ENCODE measurements at regions not wholly inside any gene's neighbourhood (a gene's known extent, or its start where the extent isn't known, plus 50 kb on each side); places are given as distances from the start of the nearest gene placed in this dataset.

GRCh38 chr1:4048076-4048475 is 148.0 kb upstream of the C1orf174 start:
- DNase-seq, result no peak
- ChIA-PET CTCF (no interaction called here), POLR2A (no interaction called here)
- Histone ChIP-seq H3K4me3 (ENCODE audit: low read length) (no peak overlapping the region), H3K27ac (ENCODE audit: low read depth, low read length) (no peak overlapping the region), H3K4me1 (ENCODE audit: insufficient read depth, low read length) (no peaks in the 10 kb centered on the region), H3K36me3 (ENCODE audit: insufficient read depth, low read length) (no peaks in the 10 kb centered on the region), H3K9me3 (ENCODE audit: low read length) (no peaks in the 10 kb centered on the region), H3K27me3 (ENCODE audit: insufficient read depth, low read length, poor library complexity, severe bottlenecking) (no peaks in the 10 kb centered on the region)
- H3K36me3 Mint-ChIP-seq, result no peaks in the 10 kb centered on the region
- H3K27me3 Mint-ChIP-seq, result peaks cover 3 to 27% of the 10 kb centered on the region in 2 donors
- no peak overlapping the region for H3K4me3 Mint-ChIP-seq
- H3K27ac Mint-ChIP-seq, result no peak overlapping the region
- peaks cover 0 to 1% (median 0%) of the 10 kb centered on the region in 5 donors for H3K9me3 Mint-ChIP-seq
- H3K4me1 Mint-ChIP-seq, result peaks cover 0 to 2% (median 0%) of the 10 kb centered on the region in 3 donors

DNA sequence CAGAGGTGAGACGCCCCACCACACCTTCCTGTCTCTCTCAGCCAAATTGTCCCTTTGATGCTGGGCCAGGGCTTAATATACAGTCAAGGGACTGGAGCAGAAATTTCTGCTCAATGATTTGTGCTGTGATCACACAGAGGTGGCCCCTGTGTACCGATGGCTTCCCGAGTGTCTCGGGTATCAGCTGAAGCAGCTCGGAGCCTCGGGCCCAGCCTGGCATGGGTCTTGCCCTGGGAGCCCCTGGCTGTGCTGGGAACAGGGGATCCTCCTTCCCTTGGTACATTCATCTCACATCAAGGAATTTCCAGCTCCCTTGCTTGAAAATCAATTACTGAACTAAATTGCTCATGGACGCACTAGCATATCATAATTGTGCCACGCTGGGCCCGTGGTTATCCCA is 148.8 kb upstream of the C1orf174 start:
- Mint-ChIP-seq H3K4me1 (peaks cover 0 to 2% (median 0%) of the 10 kb centered on the region in 3 donors), H3K4me3 (no peak overlapping the region), H3K36me3 (no peaks in the 10 kb centered on the region), H3K27ac (no peak overlapping the region), H3K27me3 (peaks cover 3 to 27% of the 10 kb centered on the region in 2 donors), H3K9me3 (peaks cover 0 to 2% (median 0%) of the 10 kb centered on the region in 5 donors)
- DNase-seq, result no peak
- CTCF ChIA-PET, result no interaction called here
- Histone ChIP-seq H3K4me1 (ENCODE audit: insufficient read depth, low read length) (no peaks in the 10 kb centered on the region), H3K27me3 (ENCODE audit: insufficient read depth, low read length, poor library complexity, severe bottlenecking) (no peaks in the 10 kb centered on the region), H3K36me3 (ENCODE audit: insufficient read depth, low read length) (no peaks in the 10 kb centered on the region), H3K9me3 (ENCODE audit: low read length) (no peaks in the 10 kb centered on the region), H3K4me3 (ENCODE audit: low read length) (no peak overlapping the region), H3K27ac (ENCODE audit: low read depth, low read length) (no peak overlapping the region)
- POLR2A ChIA-PET, result no interaction called here

DNA sequence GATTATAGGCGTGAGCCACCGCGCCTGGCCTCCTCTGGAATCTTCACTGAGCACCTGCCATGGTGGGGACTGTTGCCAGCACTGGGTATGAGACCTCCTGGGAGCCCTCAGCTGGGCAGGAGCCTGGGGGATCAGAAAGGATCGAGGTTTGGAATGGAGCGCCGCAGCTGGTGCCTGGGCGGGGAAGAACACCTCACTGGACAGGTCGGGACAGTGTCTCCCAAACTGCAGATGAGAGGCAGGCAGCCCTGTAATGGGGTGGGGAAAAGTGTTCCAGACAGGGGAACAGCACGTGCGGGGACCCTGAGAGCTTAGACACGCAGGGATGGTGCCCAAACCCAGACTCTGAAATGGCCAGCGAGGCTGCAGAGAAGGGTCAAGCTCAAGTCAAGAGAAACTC is 150.9 kb upstream of the C1orf174 start:
- Mint-ChIP-seq H3K4me1 (peaks cover 0 to 2% (median 0%) of the 10 kb centered on the region in 3 donors), H3K4me3 (no peak overlapping the region), H3K27me3 (peaks cover 3 to 26% of the 10 kb centered on the region in 2 donors), H3K27ac (no peak overlapping the region), H3K9me3 (peaks cover 0 to 2% (median 0%) of the 10 kb centered on the region in 5 donors), H3K36me3 (no peaks in the 10 kb centered on the region)
- Histone ChIP-seq H3K27ac (ENCODE audit: low read depth, low read length) (no peak overlapping the region), H3K27me3 (ENCODE audit: insufficient read depth, low read length, poor library complexity, severe bottlenecking) (no peaks in the 10 kb centered on the region), H3K9me3 (ENCODE audit: low read length) (no peaks in the 10 kb centered on the region), H3K36me3 (ENCODE audit: insufficient read depth, low read length) (no peaks in the 10 kb centered on the region), H3K4me1 (ENCODE audit: insufficient read depth, low read length) (no peaks in the 10 kb centered on the region), H3K4me3 (ENCODE audit: low read length) (no peak overlapping the region)
- CTCF ChIA-PET, result no interaction called here
- POLR2A ChIA-PET, result no interaction called here
- DNase-seq, result no peak

GRCh38 chr1:4052657-4053056 is 152.6 kb upstream of the C1orf174 start:
- ChIA-PET POLR2A (no interaction called here), CTCF (no interaction called here)
- Histone ChIP-seq H3K27ac (ENCODE audit: low read depth, low read length) (no peak overlapping the region), H3K36me3 (ENCODE audit: insufficient read depth, low read length) (no peaks in the 10 kb centered on the region), H3K4me1 (ENCODE audit: insufficient read depth, low read length) (no peaks in the 10 kb centered on the region), H3K9me3 (ENCODE audit: low read length) (no peaks in the 10 kb centered on the region), H3K4me3 (ENCODE audit: low read length) (no peak overlapping the region), H3K27me3 (ENCODE audit: insufficient read depth, low read length, poor library complexity, severe bottlenecking) (no peaks in the 10 kb centered on the region)
- no peak for DNase-seq
- H3K36me3 Mint-ChIP-seq, result no peaks in the 10 kb centered on the region
- H3K9me3 Mint-ChIP-seq, result peaks cover 0 to 2% (median 0%) of the 10 kb centered on the region in 5 donors
- H3K4me3 Mint-ChIP-seq, result no peak overlapping the region
- peaks cover 0 to 21% of the 10 kb centered on the region in 2 donors for H3K27me3 Mint-ChIP-seq
- peak overlapping the region in 1 of 8 donors; percentile 51 for H3K27ac Mint-ChIP-seq
- H3K4me1 Mint-ChIP-seq, result no peaks in the 10 kb centered on the region

DNA sequence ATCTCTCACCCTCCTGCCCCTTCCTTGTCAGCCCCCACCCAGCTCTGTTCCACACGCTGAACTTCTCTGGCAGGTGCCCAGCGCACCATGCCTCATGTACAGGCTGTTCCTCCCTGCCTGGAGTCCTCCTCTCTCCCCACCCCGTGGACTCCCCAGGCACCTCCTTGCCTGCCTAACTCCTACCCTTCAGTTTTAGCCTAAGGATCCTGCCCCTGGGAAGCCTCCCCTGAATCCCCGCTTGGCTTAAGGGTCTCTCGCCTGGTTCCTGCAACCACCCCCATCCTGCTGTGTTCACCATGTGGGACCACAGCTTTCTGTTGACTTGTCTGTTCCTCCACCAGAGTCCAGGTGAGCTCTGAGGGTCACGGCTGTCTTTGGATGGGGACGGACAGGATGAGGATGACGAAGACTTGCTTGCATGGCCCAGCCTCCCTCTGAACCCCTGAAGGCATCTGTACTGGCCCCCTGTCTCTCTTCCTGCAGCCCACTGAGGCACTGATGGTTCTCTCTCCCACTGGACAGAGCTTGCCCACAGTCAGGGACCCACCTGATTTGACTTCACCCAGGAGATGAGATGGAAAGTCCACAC is 153.2 kb upstream of the C1orf174 start:
- H3K9me3 Mint-ChIP-seq, result peaks cover 0 to 2% (median 0%) of the 10 kb centered on the region in 5 donors
- H3K27me3 Mint-ChIP-seq, result peaks cover 0 to 21% of the 10 kb centered on the region in 2 donors
- no peaks in the 10 kb centered on the region for H3K27me3 ChIP-seq (ENCODE audit: insufficient read depth, low read length, poor library complexity, severe bottlenecking)
- DNase-seq, result no peak
- H3K4me3 Mint-ChIP-seq, result no peak overlapping the region
- no peaks in the 10 kb centered on the region for H3K4me1 Mint-ChIP-seq
- H3K36me3 Mint-ChIP-seq, result no peaks in the 10 kb centered on the region
- no peak overlapping the region for H3K27ac ChIP-seq (ENCODE audit: low read depth, low read length)
- no peaks in the 10 kb centered on the region for H3K4me1 ChIP-seq (ENCODE audit: insufficient read depth, low read length)
- H3K9me3 ChIP-seq (ENCODE audit: low read length), result no peaks in the 10 kb centered on the region
- ChIA-PET POLR2A (no interaction called here), CTCF (no interaction called here)
- no peak overlapping the region for H3K4me3 ChIP-seq (ENCODE audit: low read length)
- no peaks in the 10 kb centered on the region for H3K36me3 ChIP-seq (ENCODE audit: insufficient read depth, low read length)
- no peak overlapping the region for H3K27ac Mint-ChIP-seq

DNA sequence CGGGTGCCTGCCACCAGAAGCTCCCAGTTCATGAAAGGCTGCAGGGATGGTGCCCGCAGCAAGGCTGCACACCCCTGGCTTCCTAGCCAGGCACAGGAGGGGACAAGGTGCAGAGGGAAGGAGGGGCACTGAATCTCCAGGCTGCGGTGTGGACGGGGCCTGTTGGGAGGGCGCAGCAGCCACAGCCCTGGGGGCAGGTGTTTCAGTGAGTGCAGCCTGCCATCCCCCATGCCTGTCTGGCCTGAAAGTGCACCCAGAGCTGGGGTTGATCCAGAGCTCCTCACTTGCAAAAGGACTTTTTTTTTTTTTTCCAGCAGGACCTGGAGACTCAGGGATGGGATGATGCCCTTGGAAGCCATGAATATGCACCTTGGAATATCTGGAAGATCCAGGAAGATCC is 153.7 kb upstream of the C1orf174 start:
- ChIA-PET POLR2A (no interaction called here), CTCF (no interaction called here)
- no peaks in the 10 kb centered on the region for H3K9me3 ChIP-seq (ENCODE audit: low read length)
- H3K27ac ChIP-seq (ENCODE audit: low read depth, low read length), result no peak overlapping the region
- no peaks in the 10 kb centered on the region for H3K4me1 ChIP-seq (ENCODE audit: insufficient read depth, low read length)
- no peaks in the 10 kb centered on the region for H3K27me3 ChIP-seq (ENCODE audit: insufficient read depth, low read length, poor library complexity, severe bottlenecking)
- Mint-ChIP-seq H3K4me1 (no peaks in the 10 kb centered on the region), H3K36me3 (no peaks in the 10 kb centered on the region), H3K9me3 (peaks cover 0 to 2% (median 0%) of the 10 kb centered on the region in 5 donors), H3K27ac (no peak overlapping the region), H3K27me3 (peaks cover 0 to 19% of the 10 kb centered on the region in 2 donors), H3K4me3 (no peak overlapping the region)
- H3K4me3 ChIP-seq (ENCODE audit: low read length), result no peak overlapping the region
- no peaks in the 10 kb centered on the region for H3K36me3 ChIP-seq (ENCODE audit: insufficient read depth, low read length)
- no peak for DNase-seq

DNA sequence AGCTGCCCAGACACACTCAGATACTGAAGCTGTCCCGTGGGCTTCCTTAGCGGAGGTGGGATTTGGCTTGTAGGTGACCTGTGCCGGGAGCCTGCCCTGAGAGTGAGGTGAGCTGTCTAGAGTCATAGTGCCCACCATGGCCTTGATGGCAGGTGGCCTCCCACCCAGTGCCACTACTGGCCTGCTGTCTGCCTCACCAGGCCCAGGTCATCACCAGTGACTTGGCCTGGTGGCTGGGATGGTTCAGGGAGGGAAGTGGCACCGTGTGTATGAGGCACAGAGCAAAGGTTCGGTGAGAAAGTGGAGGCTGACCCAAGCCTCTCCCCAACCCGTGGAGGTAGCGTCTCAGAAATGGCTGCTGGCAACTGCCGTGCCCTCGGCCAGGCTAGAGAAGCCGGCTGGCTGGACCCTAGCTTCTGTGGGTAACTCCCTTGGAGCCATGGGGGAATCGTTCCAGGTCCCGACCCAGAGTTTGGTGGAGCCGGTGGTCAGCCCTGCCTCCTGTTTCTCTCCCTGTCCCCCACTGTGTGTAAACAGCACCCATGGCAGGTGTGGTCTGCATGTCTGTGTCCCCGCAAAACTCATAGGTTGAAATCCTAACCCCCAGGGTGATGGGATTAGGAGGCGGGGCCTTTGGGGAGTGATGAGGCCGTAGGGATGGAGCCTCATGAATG is 155.4 kb upstream of the C1orf174 start:
- CTCF ChIA-PET, result no interaction called here
- peaks cover 0 to 2% (median 0%) of the 10 kb centered on the region in 5 donors for H3K9me3 Mint-ChIP-seq
- POLR2A ChIA-PET, result no interaction called here
- H3K27ac Mint-ChIP-seq, result no peak overlapping the region
- no peaks in the 10 kb centered on the region for H3K36me3 ChIP-seq (ENCODE audit: insufficient read depth, low read length)
- no peak overlapping the region for H3K4me3 Mint-ChIP-seq
- no peak overlapping the region for H3K4me3 ChIP-seq (ENCODE audit: low read length)
- H3K4me1 ChIP-seq (ENCODE audit: insufficient read depth, low read length), result no peaks in the 10 kb centered on the region
- H3K27me3 ChIP-seq (ENCODE audit: insufficient read depth, low read length, poor library complexity, severe bottlenecking), result no peaks in the 10 kb centered on the region
- H3K36me3 Mint-ChIP-seq, result no peaks in the 10 kb centered on the region
- H3K27me3 Mint-ChIP-seq, result peaks cover 2 to 12% of the 10 kb centered on the region in 2 donors
- H3K4me1 Mint-ChIP-seq, result no peaks in the 10 kb centered on the region
- no peak for DNase-seq
- H3K9me3 ChIP-seq (ENCODE audit: low read length), result no peaks in the 10 kb centered on the region
- H3K27ac ChIP-seq (ENCODE audit: low read depth, low read length), result no peak overlapping the region

DNA sequence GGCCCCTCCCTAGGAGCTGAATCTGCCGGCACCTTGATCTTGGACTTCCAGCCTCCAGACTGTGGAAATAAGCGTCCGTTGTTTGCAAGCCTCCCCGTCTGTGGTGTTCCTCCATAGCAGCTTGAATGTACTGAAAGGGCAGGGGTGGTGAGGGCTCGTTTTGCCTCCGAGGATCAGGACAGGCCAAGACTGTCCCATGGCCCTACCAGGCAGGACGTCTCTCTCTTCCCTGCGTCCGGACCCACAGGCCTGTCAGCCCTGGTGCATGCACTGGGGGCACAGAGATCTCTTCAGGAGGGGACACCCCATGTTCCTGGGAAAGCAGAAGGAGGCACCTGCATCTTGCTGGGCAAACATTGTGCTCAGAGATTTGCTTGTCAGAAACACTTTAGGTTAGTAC is 156.3 kb upstream of the C1orf174 start:
- H3K4me1 ChIP-seq (ENCODE audit: insufficient read depth, low read length), result no peaks in the 10 kb centered on the region
- no peak overlapping the region for H3K27ac Mint-ChIP-seq
- no peak overlapping the region for H3K27ac ChIP-seq (ENCODE audit: low read depth, low read length)
- H3K4me3 ChIP-seq (ENCODE audit: low read length), result no peak overlapping the region
- H3K4me1 Mint-ChIP-seq, result no peaks in the 10 kb centered on the region
- peaks cover 0 to 2% (median 0%) of the 10 kb centered on the region in 5 donors for H3K9me3 Mint-ChIP-seq
- H3K27me3 ChIP-seq (ENCODE audit: insufficient read depth, low read length, poor library complexity, severe bottlenecking), result no peaks in the 10 kb centered on the region
- H3K36me3 Mint-ChIP-seq, result no peaks in the 10 kb centered on the region
- no peak overlapping the region for H3K4me3 Mint-ChIP-seq
- no peak for DNase-seq
- H3K9me3 ChIP-seq (ENCODE audit: low read length), result no peaks in the 10 kb centered on the region
- peaks cover 2 to 7% of the 10 kb centered on the region in 2 donors for H3K27me3 Mint-ChIP-seq
- H3K36me3 ChIP-seq (ENCODE audit: insufficient read depth, low read length), result no peaks in the 10 kb centered on the region
- ChIA-PET CTCF (no interaction called here), POLR2A (no interaction called here)

All from CD8-positive, alpha-beta memory T cell (primary cell).